HepG2 (cell line): ENCODE measurements at regions not wholly inside any gene's neighbourhood (a gene's known extent, or its start where the extent isn't known, plus 50 kb on each side); places are given as distances from the start of the nearest gene placed in this dataset.

Experiments used
- ATAC-seq: fragments of 200-7000 bp; cut with Tn5 transposase; 3 replicates; pipeline ENCODE4 v1.9.1; 2020; ENCODE audit warnings: mild to moderate bottlenecking, moderate library complexity
- BruUV-seq: library from RNA; stranded (reverse); fragments of 400-500 nt; replicated peaks from 2 replicates; lab custom pipeline; 2021; lab: Mats Ljungman, UMichigan
- CTCF ChIA-PET: fragments of 300-600 bp; formaldehyde crosslinking; extraction: SDS; loops from one replicate; lab custom pipeline; 2021; ENCODE audit warnings: low total read pairs, inconsistent platforms, low intra/inter-chr PET ratio; lab: Yijun Ruan, JAX
- POLR2A ChIA-PET: fragments of 350-600 bp; sonication (Branson Sonifier 250); formaldehyde crosslinking; loops from one replicate; lab custom pipeline; 2020; ENCODE audit warnings: antibody characterized with exemption, inconsistent platforms; lab: Yijun Ruan, JAX
- DNase-seq: peaks from one replicate; pipeline ENCODE4 v3.0.0-alpha.2; 2015; ENCODE audit warnings: low spot score
- FAIRE-seq: peaks from 3 replicates; lab custom pipeline; 2011; peaks lifted over from hg19 to GRCh38; lab: Jason Lieb, UNC
- H2AFZ ChIP-seq: one replicate; pipeline ENCODE4 v1.6.1; 2011; ENCODE audit warnings: low read length, inconsistent platforms
- H3K27ac ChIP-seq: fragments of 300-600 bp; 3 replicates; pipeline ENCODE4 v1.8.0; 2011; ENCODE audit warnings: mixed run types, mild to moderate bottlenecking, mixed read lengths, low read length, inconsistent platforms; ENCODE audit not compliant: insufficient read depth; ENCODE audit errors: extremely low read length
- H3K27me3 ChIP-seq, 2 experiments: fragments of 200-600 bp in 1 of 2; 2 replicates in 1 of 2; 3 replicates in 1 of 2; pipeline versions ENCODE4 v1.6.0 to v1.8.0; 2011; ENCODE audit warnings: low read length in 2 of 2, mild to moderate bottlenecking in 2 of 2, moderate library complexity in 2 of 2, inconsistent platforms in 1 of 2; ENCODE audit not compliant: insufficient read depth in 2 of 2, control insufficient read depth in 1 of 2
- H3K36me3 ChIP-seq, 2 experiments: fragments of 200-600 bp in 1 of 2; replicated peaks in 1 of 2; 2 replicates in 1 of 2; 3 replicates in 1 of 2; pipeline versions ENCODE4 v1.5.1 to v1.8.0; 2011; ENCODE audit warnings: low read length in 2 of 2, inconsistent platforms in 1 of 2; ENCODE audit not compliant: insufficient read depth in 2 of 2, control insufficient read depth in 1 of 2
- H3K4me1 ChIP-seq: 2 replicates; pipeline ENCODE4 v1.5.1; 2012; ENCODE audit warnings: low read length, inconsistent platforms; ENCODE audit not compliant: insufficient read depth
- H3K4me2 ChIP-seq: 2 replicates; pipeline ENCODE4 v1.6.0; 2011; ENCODE audit warnings: low read depth, low read length, inconsistent platforms
- H3K4me3 ChIP-seq, 3 experiments: fragments of 200-600 bp in 1 of 3; sonication (generic), shearing (Covaris generic) in 1 of 3; replicated peaks in 1 of 3; 2 replicates each; pipeline ENCODE4 v1.5.1; 2011 to 2016; ENCODE audit warnings: low read length in 3 of 3, inconsistent platforms in 2 of 3, low read depth in 2 of 3, mild to moderate bottlenecking in 2 of 3, control low read depth in 1 of 3, mixed read lengths in 1 of 3; ENCODE audit not compliant: insufficient read depth in 1 of 3
- H3K79me2 ChIP-seq: one replicate; pipeline ENCODE4 v1.6.1; 2011; ENCODE audit warnings: low read length, inconsistent platforms; ENCODE audit not compliant: insufficient read depth
- H3K9ac ChIP-seq: 2 replicates; pipeline ENCODE4 v1.6.0; 2011; ENCODE audit warnings: mild to moderate bottlenecking, low read depth, low read length, inconsistent platforms; ENCODE audit not compliant: insufficient read depth
- H3K9me3 ChIP-seq: 2 replicates; pipeline ENCODE4 v1.5.1; 2012; ENCODE audit warnings: mild to moderate bottlenecking, low read length
- H4K20me1 ChIP-seq: 2 replicates; pipeline ENCODE4 v1.6.0; 2011; ENCODE audit warnings: inconsistent platforms, mild to moderate bottlenecking, low read length, moderate library complexity; ENCODE audit not compliant: insufficient read depth
- CBX5 ChIP-seq: sonication (generic); formaldehyde crosslinking; IDR thresholded peaks from 2 replicates; pipeline ENCODE4 v1.4.0; 2020; ENCODE audit warnings: missing genetic modification reagents, borderline replicate concordance
- DMAP1 ChIP-seq: IDR thresholded peaks from 2 replicates; pipeline ENCODE4 v1.6.1; 2016
- SOX6 ChIP-seq, 2 experiments: fragments of 450-650 bp in 1 of 2; sonication (generic) in 1 of 2; formaldehyde crosslinking in 1 of 2; IDR thresholded peaks; 2 replicates each; pipeline versions ENCODE4 v1.4.0 to v1.6.1; 2017 to 2020; ENCODE audit warnings: antibody characterized with exemption in 1 of 2, mild to moderate bottlenecking in 1 of 2, missing genetic modification reagents in 1 of 2
- ZBTB7A ChIP-seq: sonication (generic); formaldehyde crosslinking; IDR thresholded peaks from 2 replicates; pipeline ENCODE4 v1.8.0; 2022; ENCODE audit warnings: mild to moderate bottlenecking, missing genetic modification reagents
- ZNF17 ChIP-seq: sonication (generic); formaldehyde crosslinking; IDR thresholded peaks from 2 replicates; pipeline ENCODE4 v1.5.0; 2020; ENCODE audit warnings: mild to moderate bottlenecking, missing genetic modification reagents
- ZNF18 ChIP-seq: sonication (generic); formaldehyde crosslinking; IDR thresholded peaks from 2 replicates; pipeline ENCODE4 v1.8.0; 2022; ENCODE audit warnings: mild to moderate bottlenecking, missing genetic modification reagents; ENCODE audit not compliant: insufficient replicate concordance
- ZNF30 ChIP-seq: sonication (generic); formaldehyde crosslinking; IDR thresholded peaks from 2 replicates; pipeline ENCODE4 v1.5.0; 2020; ENCODE audit warnings: mild to moderate bottlenecking, missing genetic modification reagents
- WGBS: methylation state at CpG from one replicate; pipeline ENCODE4 v1.1.6; 2017; ENCODE audit warnings: low lambda C conversion rate; 5-methylcytosine and 5-hydroxymethylcytosine counted together
- in situ Hi-C: cut with HindIII; loops from 2 replicates; pipeline ENCODE4 v1.10.0; 2017; ENCODE audit warnings: low pct_unique_long_range_greater_than_20kb; ENCODE audit not compliant: extremely low pct_ligation_motif_present
- intact Hi-C: fragments of 100-400 bp; cut with micrococcal nuclease; formaldehyde crosslinking; loops from one replicate; pipeline ENCODE4 v1.10.0; 2022; ENCODE audit not compliant: unreplicated experiment
- TF ChIP-seq, protein P1 (sequence below): sonication (generic); formaldehyde crosslinking; IDR thresholded peaks from 2 replicates; pipeline ENCODE4 v1.9.0; 2021; ENCODE audit warnings: mild to moderate bottlenecking, missing genetic modification reagents

DNA sequence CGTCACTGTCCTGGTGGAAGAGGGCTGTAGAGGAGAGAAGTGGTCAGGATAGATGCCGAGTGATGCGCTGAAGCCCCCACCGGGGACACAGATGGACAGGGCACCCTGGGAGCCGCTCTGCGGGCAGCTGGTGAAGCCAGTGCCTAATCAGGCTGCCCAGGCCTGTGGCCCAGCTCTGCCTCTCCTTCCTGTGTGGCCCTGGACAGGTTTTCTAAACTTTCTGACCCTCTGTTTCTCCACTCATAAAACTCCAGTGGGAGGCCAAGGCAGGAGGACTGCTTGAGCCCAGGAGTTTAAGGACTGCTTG lies 86.1 kb downstream of the C5orf15 start (continued):
- TF ChIP-seq SOX6 (IDR thresholded peaks at IDR 0.05), result no peak
- no peak for TF ChIP-seq SOX6 (CRISPR knock-in tag; IDR thresholded peaks at IDR 0.05)
- no peak for TF ChIP-seq DMAP1 (CRISPR knock-in tag)
- TF ChIP-seq ZBTB7A (CRISPR knock-in tag), result no peak
- TF ChIP-seq, all 625 proteins: peak for 0

- intact Hi-C loops, result no loop called here
- no peak for ATAC-seq
- FAIRE-seq, result no peak
- Histone ChIP-seq H3K27ac (no peak overlapping the region), H3K9me3 (no peaks in the 10 kb centered on the region), H3K4me3 (no peak overlapping the region), H3K79me2 (no peaks in the 10 kb centered on the region), H3K27me3 (peaks cover 3 to 38% of the 10 kb centered on the region in 2 experiments; a peak in 4 of 5 replicates), H3K4me1 (no peaks in the 10 kb centered on the region), H3K36me3 (no peaks in the 10 kb centered on the region), H3K4me2 (no peak overlapping the region), H4K20me1 (no peaks in the 10 kb centered on the region), H3K9ac (no peak overlapping the region), H2AFZ (no peak overlapping the region)
- ChIA-PET POLR2A (no interaction called here), CTCF (no interaction called here)
- no peak for TF ChIP-seq CBX5 (CRISPR knock-in tag)
- no peak for TF ChIP-seq ZNF17
- no peak for TF ChIP-seq ZNF30 (CRISPR knock-in tag)
- TF ChIP-seq, protein P1, sequence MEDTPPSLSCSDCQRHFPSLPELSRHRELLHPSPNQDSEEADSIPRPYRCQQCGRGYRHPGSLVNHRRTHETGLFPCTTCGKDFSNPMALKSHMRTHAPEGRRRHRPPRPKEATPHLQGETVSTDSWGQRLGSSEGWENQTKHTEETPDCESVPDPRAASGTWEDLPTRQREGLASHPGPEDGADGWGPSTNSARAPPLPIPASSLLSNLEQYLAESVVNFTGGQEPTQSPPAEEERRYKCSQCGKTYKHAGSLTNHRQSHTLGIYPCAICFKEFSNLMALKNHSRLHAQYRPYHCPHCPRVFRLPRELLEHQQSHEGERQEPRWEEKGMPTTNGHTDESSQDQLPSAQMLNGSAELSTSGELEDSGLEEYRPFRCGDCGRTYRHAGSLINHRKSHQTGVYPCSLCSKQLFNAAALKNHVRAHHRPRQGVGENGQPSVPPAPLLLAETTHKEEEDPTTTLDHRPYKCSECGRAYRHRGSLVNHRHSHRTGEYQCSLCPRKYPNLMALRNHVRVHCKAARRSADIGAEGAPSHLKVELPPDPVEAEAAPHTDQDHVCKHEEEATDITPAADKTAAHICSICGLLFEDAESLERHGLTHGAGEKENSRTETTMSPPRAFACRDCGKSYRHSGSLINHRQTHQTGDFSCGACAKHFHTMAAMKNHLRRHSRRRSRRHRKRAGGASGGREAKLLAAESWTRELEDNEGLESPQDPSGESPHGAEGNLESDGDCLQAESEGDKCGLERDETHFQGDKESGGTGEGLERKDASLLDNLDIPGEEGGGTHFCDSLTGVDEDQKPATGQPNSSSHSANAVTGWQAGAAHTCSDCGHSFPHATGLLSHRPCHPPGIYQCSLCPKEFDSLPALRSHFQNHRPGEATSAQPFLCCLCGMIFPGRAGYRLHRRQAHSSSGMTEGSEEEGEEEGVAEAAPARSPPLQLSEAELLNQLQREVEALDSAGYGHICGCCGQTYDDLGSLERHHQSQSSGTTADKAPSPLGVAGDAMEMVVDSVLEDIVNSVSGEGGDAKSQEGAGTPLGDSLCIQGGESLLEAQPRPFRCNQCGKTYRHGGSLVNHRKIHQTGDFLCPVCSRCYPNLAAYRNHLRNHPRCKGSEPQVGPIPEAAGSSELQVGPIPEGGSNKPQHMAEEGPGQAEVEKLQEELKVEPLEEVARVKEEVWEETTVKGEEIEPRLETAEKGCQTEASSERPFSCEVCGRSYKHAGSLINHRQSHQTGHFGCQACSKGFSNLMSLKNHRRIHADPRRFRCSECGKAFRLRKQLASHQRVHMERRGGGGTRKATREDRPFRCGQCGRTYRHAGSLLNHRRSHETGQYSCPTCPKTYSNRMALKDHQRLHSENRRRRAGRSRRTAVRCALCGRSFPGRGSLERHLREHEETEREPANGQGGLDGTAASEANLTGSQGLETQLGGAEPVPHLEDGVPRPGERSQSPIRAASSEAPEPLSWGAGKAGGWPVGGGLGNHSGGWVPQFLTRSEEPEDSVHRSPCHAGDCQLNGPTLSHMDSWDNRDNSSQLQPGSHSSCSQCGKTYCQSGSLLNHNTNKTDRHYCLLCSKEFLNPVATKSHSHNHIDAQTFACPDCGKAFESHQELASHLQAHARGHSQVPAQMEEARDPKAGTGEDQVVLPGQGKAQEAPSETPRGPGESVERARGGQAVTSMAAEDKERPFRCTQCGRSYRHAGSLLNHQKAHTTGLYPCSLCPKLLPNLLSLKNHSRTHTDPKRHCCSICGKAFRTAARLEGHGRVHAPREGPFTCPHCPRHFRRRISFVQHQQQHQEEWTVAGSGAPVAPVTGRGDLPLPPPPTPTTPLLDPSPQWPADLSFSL (CRISPR knock-in tag), result no peak
- no peak for TF ChIP-seq ZNF18 (CRISPR knock-in tag)
- 42% methylated on average over 14 of the region's 15 CpGs for WGBS
- DNase-seq, result no peak
- in situ Hi-C loops, result no loop called here
- no TSS peak for BruUV-seq
These were observed 86.6 kb downstream of the C5orf15 start for GRCh38 chr5:133881576-133882388.
